ENCODE measurements at regions not wholly inside any gene's neighbourhood (a gene's known extent, or its start where the extent isn't known, plus 50 kb on each side); places are given as distances from the start of the nearest gene placed in this dataset.
A peak's percentile ranks its signal among the peaks of the same experiment; 100 is the strongest.

DNA sequence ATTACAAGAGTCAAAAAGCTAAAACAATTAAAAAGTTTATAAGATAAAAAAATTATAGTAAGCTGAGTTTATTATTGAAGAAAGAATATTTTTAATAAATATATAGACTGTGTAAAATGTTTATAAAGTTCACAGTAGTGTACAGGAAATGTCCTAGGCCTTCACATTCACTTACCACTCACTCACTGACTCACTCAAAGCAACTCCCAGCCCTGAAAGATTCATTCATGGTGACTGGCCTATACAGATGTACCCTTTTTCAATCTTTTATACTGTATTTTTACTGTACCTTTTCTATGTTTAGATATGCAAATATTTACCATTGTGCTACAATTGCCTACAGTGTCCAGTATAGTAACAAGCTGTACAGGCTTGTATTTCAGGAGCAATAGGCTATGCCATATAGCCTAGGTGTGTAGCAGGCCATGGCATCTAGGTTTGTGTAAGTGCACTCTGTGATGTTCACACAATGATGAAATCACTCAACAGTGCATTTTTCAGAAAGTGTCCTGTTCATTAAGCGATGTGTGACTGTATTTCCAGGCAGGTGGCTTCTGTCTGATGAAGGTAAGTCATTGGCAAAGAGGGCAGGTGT lies 130.2 kb downstream of the BTBD3 start:
- intact Hi-C loops (cut with DNase I; ENCODE audit: low total_unique reads) (no loop called here), in situ Hi-C loops (cut with MboI; ENCODE audit: low sequenced_read_pairs in 4 of 4) (no loop called here)
- no peak for DNase-seq
- H3K9me3 ChIP-seq = no peaks in the 10 kb centered on the region
- no peak overlapping the region for H3K27ac ChIP-seq
- no peaks in the 10 kb centered on the region for H3K27me3 ChIP-seq
- no peak overlapping the region for H3K4me3 ChIP-seq
- TF ChIP-seq POLR2A (IDR thresholded peaks at IDR 0.05) (no peak), CTCF (IDR thresholded peaks at IDR 0.05 in 4 of 5, conservative IDR thresholded peaks at IDR 0.05 in 1 of 5) (no peak)
- H3K36me3 ChIP-seq = no peaks in the 10 kb centered on the region
- H3K4me1 ChIP-seq = no peaks in the 10 kb centered on the region
- ATAC-seq = no peak

- H3K27me3 ChIP-seq = no peaks in the 10 kb centered on the region
- ATAC-seq (no peak), DNase-seq (no peak)
- in situ Hi-C loops (cut with MboI; ENCODE audit: low sequenced_read_pairs in 4 of 4) (no loop called here), intact Hi-C loops (cut with DNase I; ENCODE audit: low total_unique reads) (no loop called here)
- H3K4me3 ChIP-seq = no peak overlapping the region
- H3K9me3 ChIP-seq = no peaks in the 10 kb centered on the region
- no peak overlapping the region for H3K27ac ChIP-seq
- H3K4me1 ChIP-seq = no peaks in the 10 kb centered on the region
- TF ChIP-seq CTCF (IDR thresholded peaks at IDR 0.05 in 4 of 5, conservative IDR thresholded peaks at IDR 0.05 in 1 of 5) = no peak
- TF ChIP-seq POLR2A (IDR thresholded peaks at IDR 0.05) = no peak
- H3K36me3 ChIP-seq = no peaks in the 10 kb centered on the region
Measured at GRCh38 chr20:12049125-12049524, 131.4 kb downstream of the BTBD3 start.

DNA sequence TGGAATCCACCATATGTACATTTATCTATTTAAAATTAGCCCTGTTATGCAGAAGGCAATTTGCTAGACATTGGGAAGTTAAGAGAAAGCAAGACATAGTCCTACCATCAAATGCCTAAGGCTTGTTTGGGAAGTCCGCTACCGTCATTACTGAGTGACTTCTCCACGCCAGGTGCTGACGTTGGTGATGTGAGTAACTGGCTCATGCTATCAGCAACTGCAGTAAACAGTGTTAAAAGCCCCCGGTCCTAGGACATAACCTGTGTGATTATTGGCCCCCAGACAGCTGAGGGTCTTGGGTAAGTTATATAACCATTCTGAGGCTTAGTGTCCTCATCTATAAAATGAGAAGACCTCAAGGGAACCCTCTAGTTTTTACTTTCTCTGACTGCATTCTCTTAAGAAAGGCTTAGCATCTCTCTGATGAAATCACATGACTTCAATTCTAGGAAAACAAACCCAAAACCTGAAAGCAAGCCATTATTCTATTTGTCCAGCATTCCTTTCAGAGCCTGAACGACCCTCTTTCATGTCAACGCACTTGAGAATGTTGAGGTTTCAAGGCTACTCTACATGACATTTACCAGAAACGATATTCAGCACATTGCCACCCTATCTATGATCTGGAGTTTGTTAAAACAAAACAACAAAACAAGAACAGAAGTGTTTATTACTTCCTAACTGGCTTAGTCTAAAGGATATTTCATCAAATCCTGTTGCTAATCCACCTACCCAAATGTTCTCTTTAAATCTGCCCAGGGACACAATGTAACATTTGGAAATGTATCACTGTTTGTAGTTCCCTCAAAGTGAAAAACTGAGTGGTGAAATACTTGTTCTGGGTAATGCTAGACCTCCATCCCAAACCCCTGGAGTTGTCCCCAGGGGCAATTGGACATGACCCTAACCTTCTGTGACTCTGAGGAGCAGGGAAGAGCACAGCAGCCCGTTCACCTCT lies 133.8 kb downstream of the BTBD3 start:
- DNase-seq (no peak), ATAC-seq (peak; percentile 60 to 62)
- Histone ChIP-seq H3K4me1 (no peaks in the 10 kb centered on the region), H3K4me3 (no peak overlapping the region), H3K27me3 (no peaks in the 10 kb centered on the region), H3K9me3 (no peaks in the 10 kb centered on the region), H3K27ac (no peak overlapping the region), H3K36me3 (no peaks in the 10 kb centered on the region)
- in situ Hi-C loops (cut with MboI; ENCODE audit: low sequenced_read_pairs in 4 of 4) = no loop called here
- TF ChIP-seq POLR2A (IDR thresholded peaks at IDR 0.05) = no peak
- TF ChIP-seq CTCF (IDR thresholded peaks at IDR 0.05 in 4 of 5, conservative IDR thresholded peaks at IDR 0.05 in 1 of 5) = no peak
- intact Hi-C loops (cut with DNase I; ENCODE audit: low total_unique reads) = no loop called here

DNA sequence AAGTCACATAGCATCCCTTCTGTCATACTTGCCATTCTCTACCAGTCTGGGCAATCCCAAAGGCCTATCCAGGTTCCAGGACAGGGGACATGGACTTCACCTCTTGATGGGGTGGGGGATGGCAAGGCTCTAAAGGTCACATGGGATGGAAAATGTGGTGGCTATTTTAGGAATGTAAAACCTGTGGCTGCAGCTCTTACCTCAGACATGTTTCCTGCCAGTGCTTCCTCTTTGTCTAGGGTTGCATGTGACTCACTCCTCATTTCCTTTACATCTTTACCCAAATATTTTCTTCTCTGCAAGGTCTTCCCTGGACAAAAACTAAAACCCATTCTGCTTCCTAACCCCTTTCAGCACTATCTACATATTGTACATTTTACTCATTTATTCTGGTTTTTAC lies 135.7 kb downstream of the BTBD3 start:
- intact Hi-C loops (cut with DNase I; ENCODE audit: low total_unique reads) = no loop called here
- Histone ChIP-seq H3K27ac (no peak overlapping the region), H3K4me3 (no peak overlapping the region), H3K9me3 (no peaks in the 10 kb centered on the region), H3K36me3 (no peaks in the 10 kb centered on the region), H3K4me1 (no peaks in the 10 kb centered on the region), H3K27me3 (no peaks in the 10 kb centered on the region)
- no peak for DNase-seq
- no peak for ATAC-seq
- TF ChIP-seq CTCF (IDR thresholded peaks at IDR 0.05 in 4 of 5, conservative IDR thresholded peaks at IDR 0.05 in 1 of 5) = no peak
- TF ChIP-seq POLR2A (IDR thresholded peaks at IDR 0.05) = no peak
- in situ Hi-C loops (cut with MboI; ENCODE audit: low sequenced_read_pairs in 4 of 4) = no loop called here
